Right ventricle myocardium superior (tissue), 1 donor: ENCODE measurements at regions not wholly inside any gene's neighbourhood (a gene's known extent, or its start where the extent isn't known, plus 50 kb on each side); places are given as distances from the start of the nearest gene placed in this dataset.

Source experiments
- ATAC-seq: fragments of 200-7000 bp; cut with Tn5 transposase; one replicate; pipeline ENCODE4 v1.9.1; 2020; ENCODE audit warnings: mild to moderate bottlenecking; ENCODE audit not compliant: poor library complexity
- DNase-seq: peaks from one replicate; pipeline ENCODE4 v3.0.0-alpha.2; 2020
- intact Hi-C: fragments of 100-400 bp; cut with DNase I; formaldehyde crosslinking; loops from one replicate; pipeline ENCODE4 v1.11.2; 2022
- donor health status: DM: no; HTN: yes; CAD: no; lungs with severe emphysema.

DNA sequence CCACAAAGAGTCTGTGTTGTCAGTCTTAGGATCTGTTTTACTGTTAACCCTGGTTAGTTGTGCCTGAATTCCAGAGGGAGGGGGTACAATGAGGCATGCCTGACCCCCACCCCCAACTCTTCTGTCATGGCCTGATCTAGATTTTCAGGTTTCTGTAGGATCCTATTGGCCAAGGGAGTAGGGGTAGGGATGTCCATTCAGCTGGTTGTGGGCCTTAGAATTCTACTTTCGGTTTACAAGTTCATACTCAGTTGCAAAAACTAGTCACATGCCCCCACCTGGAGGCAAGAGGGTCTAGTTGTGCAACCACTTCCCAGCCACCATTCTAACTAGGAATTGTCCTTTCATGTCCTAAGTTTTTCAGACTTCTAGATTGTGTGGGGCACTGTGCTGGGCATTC, 94.3 kb upstream of the MBNL2 start:
- no peak for ATAC-seq
- no peak for DNase-seq
- intact Hi-C loops, result no loop called here

DNA sequence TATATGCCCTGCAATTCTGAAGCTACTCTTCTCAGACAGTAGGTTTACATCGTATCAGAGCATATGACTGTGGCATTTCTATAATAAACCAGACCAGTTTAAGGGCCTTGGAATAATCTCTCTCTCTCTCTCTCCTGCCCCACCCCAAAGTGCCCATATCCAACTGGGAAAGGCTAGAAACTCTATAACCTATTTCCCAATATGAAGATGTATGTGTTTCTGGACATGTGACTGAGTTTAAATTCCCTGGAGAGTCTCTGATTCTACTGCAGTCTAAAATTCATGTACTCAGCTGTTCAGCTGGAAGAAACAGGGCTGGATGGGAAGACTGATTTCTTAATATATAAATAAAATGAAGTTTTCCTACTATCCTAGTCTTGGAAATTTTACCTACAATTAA, 91.9 kb upstream of the MBNL2 start:
- ATAC-seq (no peak), DNase-seq (no peak)
- intact Hi-C loops, result no loop called here

DNA sequence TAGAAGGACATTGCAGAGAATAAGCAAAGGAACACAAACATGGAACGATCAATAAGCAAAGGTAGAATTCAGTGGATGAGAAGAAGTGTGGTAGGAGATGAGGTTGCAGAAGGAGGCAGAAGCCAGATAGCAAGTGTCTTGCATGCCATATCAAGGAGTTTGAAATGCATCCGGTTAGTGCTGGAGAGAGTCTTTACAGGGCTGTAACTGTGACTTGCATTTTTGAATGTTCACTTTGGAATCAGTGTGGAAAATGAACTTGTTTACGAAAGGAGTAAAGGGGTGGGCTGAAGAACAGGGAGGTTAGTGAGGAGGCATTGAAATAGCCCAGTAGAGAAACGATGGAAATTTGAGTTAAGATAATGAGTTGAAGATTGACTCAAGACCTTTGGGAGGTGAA, 90.7 kb upstream of the MBNL2 start:
- DNase-seq (no peak), ATAC-seq (no peak)
- intact Hi-C loops, result no loop called here

DNA sequence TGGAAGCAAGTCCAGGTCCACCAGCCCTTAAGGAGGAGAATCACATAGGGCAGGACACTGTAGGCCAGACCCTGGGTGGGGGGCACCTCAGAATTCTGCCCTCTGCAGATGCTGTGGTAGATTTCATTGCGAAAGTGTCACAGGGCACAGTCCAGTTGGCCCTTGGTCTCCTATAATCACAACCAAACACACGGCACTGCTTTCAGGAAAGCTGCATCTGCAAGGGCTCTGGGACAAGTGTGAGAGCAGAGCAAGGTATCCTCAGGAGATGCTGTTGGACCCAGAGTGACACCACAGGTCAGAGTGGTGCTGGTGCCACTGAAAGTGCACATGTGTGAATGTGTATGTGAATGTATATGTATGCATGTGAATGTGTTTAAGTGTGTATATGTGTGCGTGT, 88.6 kb upstream of the MBNL2 start:
- intact Hi-C loops, result no loop called here
- DNase-seq, result no peak
- no peak for ATAC-seq

DNA sequence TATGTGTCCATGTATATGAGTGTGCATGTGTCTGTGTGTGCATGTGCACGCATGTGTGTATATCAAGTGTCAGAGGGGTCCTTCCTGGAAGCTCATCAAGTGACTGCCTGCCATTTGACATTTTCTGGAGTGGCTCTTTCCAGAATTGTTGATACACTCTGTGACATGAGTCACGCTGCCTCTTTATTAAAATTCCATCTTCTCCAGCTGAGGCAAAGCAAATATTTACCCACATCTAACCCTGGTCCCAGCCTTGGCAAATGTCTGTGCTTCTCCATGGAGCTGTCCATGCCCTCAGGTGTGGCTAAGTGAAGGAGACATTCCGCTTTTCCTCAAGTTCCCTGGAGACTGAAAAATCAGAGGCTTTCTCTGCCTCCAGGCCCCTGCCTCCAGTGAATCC, 88.2 kb upstream of the MBNL2 start:
- DNase-seq, result no peak
- no peak for ATAC-seq
- intact Hi-C loops, result no loop called here

DNA sequence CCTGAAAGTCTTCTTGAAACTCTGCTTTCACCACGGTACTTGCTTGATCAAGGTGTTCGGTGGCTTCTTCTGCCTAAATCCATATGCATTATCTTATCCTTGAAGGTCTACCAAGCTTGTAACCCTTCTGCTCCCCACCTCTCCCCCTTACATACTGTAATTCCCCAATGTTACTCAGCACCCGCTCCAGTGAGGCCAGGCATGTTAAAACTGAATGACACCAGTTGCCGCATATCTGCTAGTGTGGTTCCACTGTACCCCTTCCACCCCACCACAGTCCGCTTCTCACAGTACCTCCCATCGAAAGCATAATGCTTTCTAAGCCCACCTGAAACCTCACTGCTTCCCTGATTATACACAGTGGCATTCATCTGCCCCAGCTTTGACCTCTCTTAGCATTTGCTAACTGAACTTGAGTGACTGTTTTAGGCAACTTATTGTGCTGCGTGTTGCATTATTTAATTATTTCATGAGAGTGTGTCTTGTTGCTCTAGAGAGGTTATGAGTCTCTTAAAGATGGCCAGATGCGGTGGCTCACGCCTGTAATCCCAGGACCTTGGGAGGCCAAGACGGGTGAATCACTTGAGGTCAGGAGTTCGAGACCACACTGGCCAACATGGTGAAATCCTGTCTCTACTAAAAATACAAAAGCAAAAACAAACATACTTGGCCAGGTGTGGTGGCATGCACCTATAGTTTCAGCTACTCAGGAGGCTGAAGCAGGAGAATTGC, 87.6 kb upstream of the MBNL2 start:
- intact Hi-C loops, result no loop called here
- ATAC-seq, result no peak

DNA sequence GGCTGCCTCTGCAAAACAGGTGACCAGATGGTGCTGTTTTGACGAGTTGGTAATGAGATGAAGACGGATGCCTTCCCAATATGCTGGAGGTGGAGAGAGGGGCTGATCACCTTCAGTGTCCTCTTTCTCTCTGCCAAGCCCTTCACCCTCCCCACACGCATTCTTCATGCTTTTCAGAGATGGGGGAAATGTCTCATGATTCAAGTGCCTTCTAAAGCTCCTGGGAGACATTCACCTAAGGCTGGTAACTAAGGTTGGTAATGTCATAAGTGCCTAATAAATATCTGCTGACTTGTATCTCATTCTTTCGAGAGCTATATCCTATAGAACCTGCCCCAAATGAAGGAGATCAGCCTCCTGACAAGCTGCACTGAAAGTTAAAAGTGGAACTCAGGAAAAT, 86.2 kb upstream of the MBNL2 start:
- intact Hi-C loops, result no loop called here
- ATAC-seq, result no peak
- DNase-seq, result no peak

More for the DNA sequence above, 87.6 kb upstream of the MBNL2 start:
- no peak for DNase-seq

DNA sequence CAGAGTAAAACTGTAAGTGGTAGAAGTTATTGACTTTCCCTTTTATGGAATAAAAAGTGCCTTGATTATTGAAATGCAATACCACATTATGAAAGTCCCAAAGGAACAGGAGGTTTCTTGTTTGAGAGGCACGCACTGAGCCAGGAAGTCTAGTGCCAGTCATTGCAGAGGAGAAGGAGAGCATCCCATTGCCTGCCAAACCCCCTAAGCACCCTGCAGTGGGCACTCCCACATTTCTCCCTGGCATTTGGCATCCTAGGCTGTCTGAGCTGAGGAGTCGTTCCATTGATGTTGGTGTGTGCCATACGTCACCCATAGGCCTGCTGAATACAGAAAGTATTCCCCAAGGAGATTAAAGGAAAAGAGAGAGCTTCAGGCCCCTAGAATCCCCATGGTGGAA, 85.7 kb upstream of the MBNL2 start:
- intact Hi-C loops, result no loop called here
- ATAC-seq (no peak), DNase-seq (no peak)

DNA sequence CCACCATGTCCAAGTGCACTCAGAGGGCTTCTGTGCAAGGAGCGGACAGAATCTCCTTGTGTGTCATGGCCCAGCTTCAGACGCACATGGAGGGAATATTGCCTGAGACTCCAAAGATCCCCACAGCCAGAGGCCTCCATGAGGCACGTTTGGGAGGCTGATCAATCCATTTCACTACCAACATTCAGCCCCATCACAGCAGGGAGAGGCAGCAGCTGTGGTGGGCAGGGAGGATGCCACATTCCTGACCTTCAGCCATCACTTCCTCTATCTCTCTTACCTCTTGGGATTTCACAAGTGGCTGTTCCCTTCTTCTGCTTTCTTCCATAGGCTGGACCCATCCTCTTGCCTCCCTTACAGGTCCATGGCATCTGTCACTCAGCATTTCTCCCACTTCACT, 82.4 kb upstream of the MBNL2 start:
- ATAC-seq (no peak), DNase-seq (no peak)
- intact Hi-C loops, result no loop called here

DNA sequence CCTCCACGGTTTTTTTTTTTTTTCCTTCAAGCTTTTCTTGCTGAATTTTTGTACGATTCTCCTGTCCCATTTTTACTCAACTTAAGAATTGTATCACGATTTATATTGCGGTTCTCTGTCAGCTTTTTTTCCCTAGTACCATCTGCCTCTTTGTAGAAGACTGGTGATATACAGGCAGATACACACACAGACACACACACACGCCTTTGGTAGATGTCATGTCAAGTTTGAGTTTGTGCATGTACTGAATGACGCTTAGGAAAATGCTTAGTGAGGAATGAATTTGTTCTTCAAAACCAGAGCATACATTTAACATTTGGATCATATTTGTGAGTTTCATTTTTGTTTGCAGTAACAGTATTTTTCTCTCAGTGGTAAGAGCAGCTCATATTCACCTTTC, 82.0 kb upstream of the MBNL2 start:
- no peak for ATAC-seq
- intact Hi-C loops, result no loop called here
- no peak for DNase-seq

DNA sequence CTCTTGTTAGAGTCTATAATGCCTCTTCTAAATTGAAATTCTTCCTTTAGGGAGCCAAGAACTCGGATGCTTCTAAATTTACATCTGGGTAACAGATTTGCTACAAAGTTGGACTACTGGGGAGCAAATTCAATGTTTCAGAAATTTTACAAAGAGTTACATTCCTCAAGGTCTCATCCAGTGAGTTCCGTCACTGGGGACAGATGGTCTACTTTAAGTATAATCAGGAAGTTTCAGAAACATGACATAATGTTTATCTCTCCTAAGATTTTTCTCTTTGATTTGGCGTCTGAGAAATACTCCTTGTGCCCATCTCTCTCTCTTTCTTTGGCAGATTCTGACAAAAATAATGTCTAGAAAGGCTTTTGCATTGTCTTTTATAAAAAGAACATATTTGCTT, 81.5 kb upstream of the MBNL2 start:
- DNase-seq (no peak), ATAC-seq (no peak)
- intact Hi-C loops, result no loop called here

DNA sequence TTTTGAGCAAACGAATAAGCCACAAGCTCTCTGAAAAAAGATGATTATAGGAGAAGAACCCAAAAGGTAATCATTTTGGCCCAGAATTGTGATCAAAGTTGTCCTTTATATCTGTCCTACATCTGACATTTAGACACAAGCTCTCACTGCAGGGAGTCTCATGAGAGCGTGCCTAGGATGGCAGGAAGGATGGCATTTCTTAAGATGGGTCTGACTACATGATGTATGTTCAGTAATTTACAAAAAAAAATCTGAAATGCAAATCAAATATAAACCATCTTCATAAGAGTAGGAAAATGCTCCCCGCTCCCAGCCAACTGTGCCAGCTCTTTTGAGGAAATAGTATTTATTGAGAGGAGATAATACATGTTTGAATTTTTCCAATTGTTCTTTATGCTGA, 81.0 kb upstream of the MBNL2 start:
- DNase-seq (no peak), ATAC-seq (no peak)
- intact Hi-C loops, result no loop called here

DNA sequence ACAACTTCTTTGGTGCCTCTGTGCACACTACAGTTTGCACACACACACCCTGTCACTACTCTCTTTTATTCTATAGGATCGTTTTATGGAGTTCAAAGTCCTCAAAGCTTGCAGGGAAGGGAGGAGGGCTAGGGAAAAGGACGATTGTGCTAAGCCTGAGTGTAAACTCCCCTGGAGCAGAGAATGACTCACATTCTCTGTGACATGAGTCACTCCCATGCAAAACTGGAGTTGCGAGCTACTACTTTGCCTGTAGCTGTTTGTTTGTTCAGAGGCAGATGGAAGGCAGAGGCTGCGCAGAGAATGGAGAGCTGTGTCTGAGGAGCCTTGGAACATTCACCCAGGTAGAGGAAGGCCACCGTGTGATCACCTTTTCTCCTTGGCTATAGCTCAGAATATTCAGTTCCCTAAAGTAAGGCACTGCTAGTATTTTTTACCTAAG, 80.5 kb upstream of the MBNL2 start:
- ATAC-seq, result peak; percentile 94
- no peak for DNase-seq
- intact Hi-C loops, result no loop called here

DNA sequence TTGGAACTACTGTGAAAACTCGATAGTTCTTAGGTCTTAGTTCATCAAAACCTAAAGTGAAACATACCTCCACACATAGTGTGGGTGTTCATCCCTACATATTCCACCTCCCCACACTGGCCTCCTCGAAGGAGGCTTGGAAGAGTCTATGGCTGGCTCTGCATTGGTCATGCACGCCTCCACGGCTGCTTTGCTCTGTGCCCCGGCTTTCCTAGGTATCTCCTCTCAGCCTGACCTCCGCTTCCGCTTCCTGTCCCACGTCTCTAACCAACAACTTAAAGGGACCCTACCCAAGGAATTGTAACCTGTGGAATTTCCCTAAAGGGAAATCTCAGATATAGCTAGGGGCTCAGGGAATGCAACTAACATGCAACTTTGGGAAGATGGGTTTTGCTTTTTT, 79.7 kb upstream of the MBNL2 start:
- intact Hi-C loops, result no loop called here
- DNase-seq, result no peak
- ATAC-seq, result peak; percentile 81

DNA sequence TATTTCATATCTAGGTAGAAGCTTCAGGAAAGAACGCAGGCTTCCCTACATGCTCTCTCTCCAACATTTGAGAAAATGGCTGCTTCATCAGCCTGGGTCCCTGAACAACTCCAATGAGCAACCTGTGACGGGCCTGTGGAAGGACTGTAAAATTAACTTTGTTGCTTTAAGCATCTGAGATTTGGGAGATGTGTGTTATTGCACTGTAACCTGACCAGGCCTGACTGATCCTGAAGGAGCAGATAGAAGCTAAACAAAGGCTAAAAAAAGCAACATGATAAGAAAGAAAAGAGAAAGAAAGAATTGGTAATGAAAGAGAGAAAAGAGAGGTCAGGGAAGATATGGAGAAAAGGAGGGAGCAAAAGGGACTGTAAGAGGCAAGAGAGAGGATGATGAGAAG, 77.1 kb upstream of the MBNL2 start:
- DNase-seq, result no peak
- intact Hi-C loops, result no loop called here
- no peak for ATAC-seq

DNA sequence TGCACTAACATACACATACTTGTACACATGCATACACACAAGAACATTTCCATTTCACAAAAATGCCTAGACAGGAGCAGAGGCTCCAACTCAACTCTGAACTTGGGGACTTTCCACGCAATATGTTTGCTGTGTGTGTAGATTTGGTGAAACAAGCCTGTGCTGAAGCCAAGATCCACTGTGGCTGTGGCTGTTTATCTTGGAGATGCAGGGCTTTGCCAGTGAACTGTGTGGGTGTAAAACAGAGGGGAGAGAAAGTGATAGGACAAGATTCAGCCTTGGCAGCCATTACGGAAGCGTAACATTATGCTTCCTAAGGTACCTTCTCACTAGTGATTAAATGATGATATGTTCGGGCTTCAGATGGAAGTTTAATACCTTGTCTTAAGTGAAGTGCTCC, 73.2 kb upstream of the MBNL2 start:
- DNase-seq (no peak), ATAC-seq (no peak)
- intact Hi-C loops, result no loop called here

DNA sequence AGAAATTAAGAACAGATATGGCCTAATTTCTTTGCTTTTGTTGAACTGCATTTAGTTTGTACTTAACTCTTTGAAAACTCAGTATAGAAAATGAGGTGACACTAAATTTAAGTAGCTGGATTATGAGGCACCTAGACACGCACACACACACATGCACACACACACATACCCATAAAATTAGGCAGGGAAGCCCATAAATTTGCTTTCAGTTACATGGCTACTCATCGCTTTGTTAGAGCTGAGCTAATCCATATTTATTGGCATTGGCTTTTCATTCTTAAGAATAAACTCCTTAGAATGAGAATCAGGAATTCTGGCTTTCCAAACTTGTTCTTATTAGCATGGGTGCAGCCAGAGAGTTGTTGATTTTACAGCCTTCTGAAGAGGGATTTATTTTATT, 61.7 kb upstream of the MBNL2 start:
- ATAC-seq (no peak), DNase-seq (no peak)
- intact Hi-C loops, result no loop called here

DNA sequence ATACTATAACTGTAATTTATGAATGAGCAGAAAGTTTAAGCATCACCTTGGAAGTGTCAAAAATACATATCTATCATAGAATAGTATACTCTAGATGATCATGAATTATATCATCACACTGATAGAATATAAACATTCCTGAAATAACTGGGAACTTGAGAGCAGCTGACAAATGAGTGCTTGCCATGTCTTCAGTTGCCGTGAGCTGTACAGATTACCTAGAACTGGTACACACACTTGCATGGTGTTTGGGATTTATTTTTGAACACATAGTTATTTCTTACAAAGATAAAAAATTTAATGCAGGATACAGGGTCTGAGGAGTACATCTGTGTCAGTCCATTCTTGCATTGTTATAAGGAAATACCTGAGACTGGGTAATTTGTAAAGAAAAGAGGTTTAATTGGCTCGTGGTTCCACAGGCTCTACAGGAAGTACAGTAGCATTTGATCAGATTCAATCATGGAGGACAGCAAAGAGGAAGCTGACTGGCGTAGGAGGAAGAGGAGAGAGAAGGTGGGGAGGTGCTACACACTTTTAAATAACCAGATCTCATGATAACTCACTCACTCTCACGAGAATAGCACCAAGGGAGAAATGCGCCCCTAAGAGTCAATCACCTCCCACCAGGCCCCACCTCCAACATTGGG, 60.4 kb upstream of the MBNL2 start:
- DNase-seq (no peak), ATAC-seq (no peak)
- intact Hi-C loops, result no loop called here

DNA sequence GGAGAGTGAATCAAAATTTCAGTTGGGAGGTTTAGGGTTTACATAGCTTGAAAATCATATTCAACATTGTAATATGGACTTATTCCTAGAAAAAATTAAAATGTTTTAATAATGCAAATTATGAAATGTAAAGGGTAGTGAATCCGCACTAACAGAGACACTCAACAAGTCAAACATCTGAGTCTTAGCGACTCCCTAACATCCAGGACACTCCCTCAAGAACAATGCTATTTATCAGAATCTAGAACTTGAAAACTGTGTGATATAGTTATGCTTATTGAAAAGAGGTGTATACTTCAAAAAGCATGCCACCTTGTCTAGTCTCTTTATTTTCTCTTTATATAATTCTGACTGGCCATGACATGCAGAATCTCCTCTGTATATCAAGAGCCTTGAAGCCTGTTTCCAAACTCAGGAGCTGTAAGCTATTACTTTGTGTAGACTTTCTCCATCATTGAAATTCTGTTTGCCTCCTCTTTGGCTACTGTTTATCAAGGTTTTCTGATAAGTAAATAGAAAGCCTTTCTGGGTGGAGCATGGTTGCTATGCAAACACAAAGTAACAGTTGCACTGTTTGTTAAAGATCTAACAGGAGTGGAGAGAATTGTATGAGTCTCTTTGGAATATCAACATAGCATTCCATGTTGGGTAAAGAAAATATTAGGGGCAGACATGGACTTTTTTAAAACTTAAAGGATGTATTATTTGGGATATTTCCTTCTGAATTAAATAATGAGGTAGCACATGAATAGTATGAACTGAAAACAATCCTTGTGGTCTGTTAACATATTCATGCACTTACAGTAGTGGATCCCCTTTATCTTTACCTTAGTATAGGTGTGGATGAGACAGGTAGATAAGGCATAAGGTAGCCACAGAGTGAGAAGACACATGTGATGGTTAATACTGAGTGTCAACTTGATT, 56.4 kb upstream of the MBNL2 start:
- intact Hi-C loops, result no loop called here
- DNase-seq (no peak), ATAC-seq (no peak)

DNA sequence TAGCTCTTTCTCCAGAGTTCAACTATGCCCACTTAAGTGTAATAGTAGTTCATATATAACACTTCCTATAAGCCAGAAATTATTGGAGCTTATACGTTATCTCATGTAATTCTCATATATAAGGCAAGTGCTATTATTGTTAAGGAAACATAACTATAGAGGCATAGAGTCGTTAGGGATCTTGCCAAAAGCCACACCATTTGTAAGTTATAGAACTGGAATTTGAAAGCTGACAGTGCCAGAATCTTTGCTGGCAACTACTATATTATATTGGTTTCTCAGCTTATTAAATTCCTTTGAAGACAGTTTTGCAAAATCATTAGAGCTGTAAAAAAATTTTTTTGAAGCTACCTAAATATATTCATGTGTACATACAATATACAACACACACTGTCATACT, 51.0 kb upstream of the MBNL2 start:
- no peak for DNase-seq
- intact Hi-C loops, result no loop called here
- ATAC-seq, result no peak
